ENCODE measurements at regions not wholly inside any gene's neighbourhood (a gene's known extent, or its start where the extent isn't known, plus 50 kb on each side); places are given as distances from the start of the nearest gene placed in this dataset.

GRCh38 chr1:99139876-99140275, 124.4 kb upstream of the PLPPR4 start:
- TF ChIP-seq CTCF (IDR thresholded peaks at IDR 0.05; ENCODE audit: low read depth, low read length, poor library complexity, severe bottlenecking): no peak
- TF ChIP-seq EZH2phosphoT487 (IDR thresholded peaks at IDR 0.05; ENCODE audit: borderline replicate concordance, low read length): no peak
